ENCODE measurements at regions not wholly inside any gene's neighbourhood (a gene's known extent, or its start where the extent isn't known, plus 50 kb on each side); places are given as distances from the start of the nearest gene placed in this dataset.

DNA sequence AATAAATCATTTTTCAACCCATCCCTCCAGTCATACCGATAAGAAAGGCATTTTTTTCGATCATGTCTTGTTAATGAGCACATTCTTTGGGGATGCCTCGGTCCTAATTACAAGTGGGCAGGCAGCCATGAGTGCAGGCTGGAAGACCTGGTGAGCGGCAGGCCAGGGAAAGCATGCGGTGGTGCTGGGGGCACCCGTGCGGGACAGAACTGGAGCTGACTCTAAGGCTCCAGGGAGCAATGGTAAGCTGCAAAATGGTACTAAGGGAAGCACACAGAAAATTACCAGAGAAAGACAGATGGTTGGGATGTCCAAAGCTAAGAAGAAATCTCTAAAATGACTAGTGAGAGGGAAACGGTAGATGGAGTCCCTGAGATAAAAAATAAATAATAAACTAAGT is 411.0 kb upstream of the AGA start:
- TF ChIP-seq, protein P1, sequence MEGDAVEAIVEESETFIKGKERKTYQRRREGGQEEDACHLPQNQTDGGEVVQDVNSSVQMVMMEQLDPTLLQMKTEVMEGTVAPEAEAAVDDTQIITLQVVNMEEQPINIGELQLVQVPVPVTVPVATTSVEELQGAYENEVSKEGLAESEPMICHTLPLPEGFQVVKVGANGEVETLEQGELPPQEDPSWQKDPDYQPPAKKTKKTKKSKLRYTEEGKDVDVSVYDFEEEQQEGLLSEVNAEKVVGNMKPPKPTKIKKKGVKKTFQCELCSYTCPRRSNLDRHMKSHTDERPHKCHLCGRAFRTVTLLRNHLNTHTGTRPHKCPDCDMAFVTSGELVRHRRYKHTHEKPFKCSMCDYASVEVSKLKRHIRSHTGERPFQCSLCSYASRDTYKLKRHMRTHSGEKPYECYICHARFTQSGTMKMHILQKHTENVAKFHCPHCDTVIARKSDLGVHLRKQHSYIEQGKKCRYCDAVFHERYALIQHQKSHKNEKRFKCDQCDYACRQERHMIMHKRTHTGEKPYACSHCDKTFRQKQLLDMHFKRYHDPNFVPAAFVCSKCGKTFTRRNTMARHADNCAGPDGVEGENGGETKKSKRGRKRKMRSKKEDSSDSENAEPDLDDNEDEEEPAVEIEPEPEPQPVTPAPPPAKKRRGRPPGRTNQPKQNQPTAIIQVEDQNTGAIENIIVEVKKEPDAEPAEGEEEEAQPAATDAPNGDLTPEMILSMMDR (IDR thresholded peaks at IDR 0.05; ENCODE audit: borderline replicate concordance, extremely low read depth, low read length, poor library complexity, severe bottlenecking) = no peak
- TF ChIP-seq EZH2 (IDR thresholded peaks at IDR 0.05; ENCODE audit: borderline replicate concordance, low read depth, low read length, severe bottlenecking) = no peak
